IPS-15b (cell line): ENCODE measurements at regions not wholly inside any gene's neighbourhood (a gene's known extent, or its start where the extent isn't known, plus 50 kb on each side); places are given as distances from the start of the nearest gene placed in this dataset.

Experiments
- H3K27me3 ChIP-seq: one replicate; pipeline ENCODE4 v1.6.1; 2013; ENCODE audit warnings: low read length; ENCODE audit not compliant: control insufficient read depth, insufficient read depth
- H3K36me3 ChIP-seq: one replicate; pipeline ENCODE4 v1.6.1; 2013; ENCODE audit warnings: low read length; ENCODE audit not compliant: control insufficient read depth, insufficient read depth
- H3K4me1 ChIP-seq: one replicate; pipeline ENCODE4 v1.6.1; 2013; ENCODE audit warnings: mild to moderate bottlenecking, low read length; ENCODE audit not compliant: control insufficient read depth, insufficient read depth
- H3K4me3 ChIP-seq: one replicate; pipeline ENCODE4 v1.5.1; 2013; ENCODE audit warnings: low read depth, low read length
- H3K9ac ChIP-seq: one replicate; pipeline ENCODE4 v1.6.1; 2013; ENCODE audit warnings: low read depth, mild to moderate bottlenecking, low read length
- H3K9me3 ChIP-seq: one replicate; pipeline ENCODE4 v1.6.1; 2013; ENCODE audit warnings: mild to moderate bottlenecking, low read length; ENCODE audit not compliant: control insufficient read depth, insufficient read depth

- Histone ChIP-seq H3K27me3 (no peaks in the 10 kb centered on the region), H3K9ac (no peak overlapping the region), H3K4me3 (no peak overlapping the region), H3K4me1 (no peaks in the 10 kb centered on the region), H3K9me3 (no peaks in the 10 kb centered on the region), H3K36me3 (no peaks in the 10 kb centered on the region)
Observed at GRCh38 chr10:131708225-131708880, 192.5 kb upstream of the PPP2R2D start.

GRCh38 chr10:131710142-131710861 lies 190.5 kb upstream of the PPP2R2D start:
- H3K4me3 ChIP-seq: no peak overlapping the region
- no peak overlapping the region for H3K9ac ChIP-seq
- H3K27me3 ChIP-seq: no peaks in the 10 kb centered on the region
- H3K36me3 ChIP-seq: no peaks in the 10 kb centered on the region
- no peaks in the 10 kb centered on the region for H3K4me1 ChIP-seq
- no peaks in the 10 kb centered on the region for H3K9me3 ChIP-seq

DNA sequence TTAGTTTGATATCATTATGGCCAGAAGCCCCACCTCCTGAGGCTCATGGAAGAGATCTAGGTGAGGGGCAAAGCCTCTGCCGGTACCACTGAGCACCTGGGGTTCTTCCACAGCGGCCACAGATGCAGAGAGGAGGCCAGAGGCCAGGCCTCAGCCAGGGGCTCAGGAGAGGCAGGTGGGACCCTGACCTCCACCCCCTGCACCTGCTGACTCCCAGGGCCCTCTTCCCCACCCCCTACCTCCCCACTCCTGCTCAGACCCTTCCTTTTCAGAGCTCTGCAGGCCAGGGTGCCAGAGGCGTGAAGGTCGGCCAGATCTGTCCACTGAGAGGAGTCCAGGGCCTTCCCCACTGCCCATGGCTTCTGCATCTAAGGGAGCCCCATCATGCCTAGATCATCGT lies 178.7 kb upstream of the PPP2R2D start:
- peaks cover 3% of the 10 kb centered on the region for H3K27me3 ChIP-seq
- peaks cover 2% of the 10 kb centered on the region for H3K4me1 ChIP-seq
- H3K9ac ChIP-seq: no peak overlapping the region
- no peaks in the 10 kb centered on the region for H3K36me3 ChIP-seq
- H3K4me3 ChIP-seq: no peak overlapping the region
- no peaks in the 10 kb centered on the region for H3K9me3 ChIP-seq

- Histone ChIP-seq H3K9ac (no peak overlapping the region), H3K27me3 (peaks cover 3% of the 10 kb centered on the region), H3K4me1 (peaks cover 2% of the 10 kb centered on the region), H3K4me3 (no peak overlapping the region), H3K36me3 (no peaks in the 10 kb centered on the region), H3K9me3 (no peaks in the 10 kb centered on the region)
Observed at GRCh38 chr10:131722525-131723264, 178.1 kb upstream of the PPP2R2D start.

- Histone ChIP-seq H3K9ac (no peak overlapping the region), H3K4me1 (peaks cover 2% of the 10 kb centered on the region), H3K9me3 (no peaks in the 10 kb centered on the region), H3K27me3 (peaks cover 3% of the 10 kb centered on the region), H3K36me3 (no peaks in the 10 kb centered on the region), H3K4me3 (no peak overlapping the region)
Observed at GRCh38 chr10:131723297-131724168, 177.3 kb upstream of the PPP2R2D start.

- H3K9me3 ChIP-seq: no peaks in the 10 kb centered on the region
- no peak overlapping the region for H3K9ac ChIP-seq
- H3K4me1 ChIP-seq: peaks cover 2% of the 10 kb centered on the region
- no peak overlapping the region for H3K4me3 ChIP-seq
- no peaks in the 10 kb centered on the region for H3K36me3 ChIP-seq
- H3K27me3 ChIP-seq: peaks cover 3% of the 10 kb centered on the region
Observed at GRCh38 chr10:131724169-131724545, 176.7 kb upstream of the PPP2R2D start.

GRCh38 chr10:131724891-131725580 lies 175.8 kb upstream of the PPP2R2D start:
- Histone ChIP-seq H3K27me3 (peaks cover 3% of the 10 kb centered on the region), H3K4me3 (no peak overlapping the region), H3K4me1 (peaks cover 2% of the 10 kb centered on the region), H3K36me3 (no peaks in the 10 kb centered on the region), H3K9me3 (no peaks in the 10 kb centered on the region), H3K9ac (no peak overlapping the region)

DNA sequence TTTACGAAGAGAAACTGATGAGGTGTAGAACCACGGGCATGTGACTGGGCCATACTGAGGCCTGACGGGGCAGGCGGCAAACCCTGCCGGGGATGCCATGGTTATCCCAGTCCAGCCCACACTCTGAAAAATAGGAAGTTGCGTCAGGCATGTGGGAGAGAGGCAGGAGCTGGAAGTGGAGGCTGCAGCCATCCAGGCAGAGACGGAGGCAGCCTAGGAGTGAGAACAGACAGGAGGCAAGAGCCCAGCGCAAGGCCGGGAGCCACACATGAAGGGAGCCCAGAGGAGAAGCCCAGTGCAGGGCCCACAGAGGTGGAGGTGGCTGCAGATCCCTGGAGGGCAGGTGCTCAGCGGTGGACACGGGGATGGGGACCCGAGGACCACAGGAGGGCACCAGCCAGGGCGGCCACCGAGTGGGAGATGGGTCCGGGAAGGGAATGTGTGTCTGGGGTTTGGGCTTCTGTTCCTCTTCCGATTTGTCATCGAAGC lies 175.2 kb upstream of the PPP2R2D start:
- H3K9ac ChIP-seq: no peak overlapping the region
- peaks cover 3% of the 10 kb centered on the region for H3K27me3 ChIP-seq
- H3K36me3 ChIP-seq: no peaks in the 10 kb centered on the region
- no peak overlapping the region for H3K4me3 ChIP-seq
- no peaks in the 10 kb centered on the region for H3K9me3 ChIP-seq
- peaks cover 2% of the 10 kb centered on the region for H3K4me1 ChIP-seq

DNA sequence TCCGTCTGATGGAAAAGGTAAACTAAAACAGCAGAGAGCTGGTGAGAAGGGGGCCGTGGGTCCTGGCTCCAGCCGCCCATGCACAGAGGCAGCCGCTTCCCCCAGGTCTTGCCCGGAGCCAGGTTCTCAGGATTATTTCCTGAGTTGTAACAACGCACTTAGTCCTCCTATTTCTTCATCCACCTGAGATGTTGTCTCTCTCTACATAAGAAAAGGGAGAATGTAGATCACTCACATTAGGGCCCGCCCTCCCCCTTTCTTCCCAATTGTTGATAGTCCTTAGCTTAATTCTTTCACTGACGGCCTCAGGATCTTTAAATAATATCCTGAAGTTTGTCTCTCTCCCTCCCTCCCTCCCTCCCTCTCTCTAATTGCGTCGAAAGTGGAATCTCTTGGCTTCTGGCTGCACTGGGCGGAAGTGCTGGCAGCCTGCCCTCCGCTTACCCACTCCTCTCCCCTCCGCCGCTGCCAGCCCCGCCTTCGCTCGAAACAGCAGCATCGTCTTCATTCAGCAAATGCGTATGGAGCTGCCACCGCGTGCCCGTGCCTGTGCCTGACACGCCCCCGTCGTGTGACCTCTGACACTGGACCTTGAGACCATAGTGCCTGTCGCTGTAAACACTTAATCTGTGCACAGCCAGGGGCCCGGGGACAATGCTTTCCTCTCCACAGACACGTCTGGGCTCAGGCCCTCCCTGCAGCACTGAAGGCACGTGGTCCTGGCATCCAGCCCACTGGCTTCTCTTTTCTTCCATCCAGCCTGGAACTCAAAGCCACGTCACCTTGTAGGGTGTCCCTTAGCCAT lies 174.5 kb upstream of the PPP2R2D start:
- H3K27me3 ChIP-seq: peaks cover 3% of the 10 kb centered on the region
- peaks cover 2% of the 10 kb centered on the region for H3K4me1 ChIP-seq
- no peak overlapping the region for H3K9ac ChIP-seq
- no peak overlapping the region for H3K4me3 ChIP-seq
- no peaks in the 10 kb centered on the region for H3K36me3 ChIP-seq
- H3K9me3 ChIP-seq: no peaks in the 10 kb centered on the region

DNA sequence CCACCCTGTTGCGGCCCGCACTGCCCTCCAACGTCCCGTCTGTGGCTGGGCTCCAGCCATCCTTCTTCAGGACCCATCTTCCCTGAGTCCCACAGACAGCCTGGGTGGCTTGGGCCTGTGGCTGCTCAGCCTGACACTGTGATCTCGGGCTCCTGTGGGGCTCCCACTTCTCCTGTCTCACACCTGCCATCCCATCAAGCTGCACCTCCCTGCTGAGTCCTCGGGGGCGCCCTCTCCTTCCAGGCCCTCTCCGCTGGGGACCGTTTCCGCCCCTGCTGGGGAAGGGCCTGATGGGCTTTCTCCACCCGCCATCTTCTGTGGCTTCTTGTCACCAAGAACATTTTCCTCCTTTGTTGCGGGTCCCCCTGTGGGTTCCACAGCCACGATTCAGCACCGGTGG lies 173.8 kb upstream of the PPP2R2D start:
- peaks cover 2% of the 10 kb centered on the region for H3K4me1 ChIP-seq
- H3K36me3 ChIP-seq: no peaks in the 10 kb centered on the region
- no peak overlapping the region for H3K9ac ChIP-seq
- no peak overlapping the region for H3K4me3 ChIP-seq
- no peaks in the 10 kb centered on the region for H3K9me3 ChIP-seq
- H3K27me3 ChIP-seq: peaks cover 3% of the 10 kb centered on the region
